DND-41 (cell line): ENCODE measurements at regions not wholly inside any gene's neighbourhood (a gene's known extent, or its start where the extent isn't known, plus 50 kb on each side); places are given as distances from the start of the nearest gene placed in this dataset.

ENCODE experiments used
- ATAC-seq: fragments of 200-7000 bp; cut with Tn5 transposase; 3 replicates; pipeline ENCODE4 v1.9.1; 2021; ENCODE audit warnings: low read depth; ENCODE audit not compliant: insufficient read depth
- DNase-seq: peaks from one replicate; pipeline ENCODE4 v3.0.0-alpha.2; 2020
- H2AFZ ChIP-seq: 2 replicates; pipeline ENCODE4 v1.6.0; 2012; ENCODE audit warnings: low read depth, low read length
- H3K27ac ChIP-seq: 2 replicates; pipeline ENCODE4 v1.5.1; 2012; ENCODE audit warnings: low read length, inconsistent platforms
- H3K27me3 ChIP-seq: fragments of 200-600 bp; sonication (generic); 2 replicates; pipeline ENCODE4 v1.6.0; 2012; ENCODE audit warnings: low read length, mild to moderate bottlenecking, inconsistent platforms; ENCODE audit not compliant: insufficient read depth, poor library complexity
- H3K36me3 ChIP-seq: 2 replicates; pipeline ENCODE4 v1.5.1; 2012; ENCODE audit warnings: low read length, inconsistent platforms; ENCODE audit not compliant: insufficient read depth
- H3K4me1 ChIP-seq: 2 replicates; pipeline ENCODE4 v1.5.1; 2012; ENCODE audit warnings: mild to moderate bottlenecking, low read length; ENCODE audit not compliant: insufficient read depth
- H3K4me2 ChIP-seq: 2 replicates; pipeline ENCODE4 v1.6.0; 2012; ENCODE audit warnings: mild to moderate bottlenecking, moderate library complexity, low read length, inconsistent platforms; ENCODE audit not compliant: insufficient read depth
- H3K4me3 ChIP-seq, 2 experiments: fragments of 200-600 bp in 1 of 2; shearing (Covaris generic) in 1 of 2; 2 replicates each; pipeline ENCODE4 v1.5.1; 2012 to 2016; ENCODE audit warnings: inconsistent platforms in 2 of 2, low read length in 2 of 2, mild to moderate bottlenecking in 2 of 2, low read depth in 1 of 2, moderate library complexity in 1 of 2
- H3K79me2 ChIP-seq: 2 replicates; pipeline ENCODE4 v1.6.0; 2012; ENCODE audit warnings: low read length, inconsistent platforms; ENCODE audit not compliant: insufficient read depth
- H3K9ac ChIP-seq: 2 replicates; pipeline ENCODE4 v1.6.0; 2012; ENCODE audit warnings: low read depth, mild to moderate bottlenecking, inconsistent platforms, low read length, moderate library complexity
- H3K9me3 ChIP-seq: 2 replicates; pipeline ENCODE4 v1.5.1; 2012; ENCODE audit warnings: low read length, moderate library complexity, mild to moderate bottlenecking, inconsistent platforms; ENCODE audit not compliant: insufficient read depth, severe bottlenecking
- H4K20me1 ChIP-seq: 2 replicates; pipeline ENCODE4 v1.6.0; 2012; ENCODE audit warnings: low read length; ENCODE audit not compliant: insufficient read depth
- EZH2 ChIP-seq: IDR thresholded peaks from 3 replicates; pipeline ENCODE4 v1.6.1; 2012; ENCODE audit warnings: borderline replicate concordance, low read depth, mild to moderate bottlenecking, moderate library complexity, low read length, inconsistent platforms; ENCODE audit not compliant: severe bottlenecking
- TF ChIP-seq, protein P1 (sequence below): IDR thresholded peaks from 2 replicates; pipeline ENCODE4 v1.5.1; 2012; ENCODE audit warnings: borderline replicate concordance, low read length, moderate library complexity, mild to moderate bottlenecking; ENCODE audit not compliant: poor library complexity, severe bottlenecking; ENCODE audit errors: extremely low read depth

DNA sequence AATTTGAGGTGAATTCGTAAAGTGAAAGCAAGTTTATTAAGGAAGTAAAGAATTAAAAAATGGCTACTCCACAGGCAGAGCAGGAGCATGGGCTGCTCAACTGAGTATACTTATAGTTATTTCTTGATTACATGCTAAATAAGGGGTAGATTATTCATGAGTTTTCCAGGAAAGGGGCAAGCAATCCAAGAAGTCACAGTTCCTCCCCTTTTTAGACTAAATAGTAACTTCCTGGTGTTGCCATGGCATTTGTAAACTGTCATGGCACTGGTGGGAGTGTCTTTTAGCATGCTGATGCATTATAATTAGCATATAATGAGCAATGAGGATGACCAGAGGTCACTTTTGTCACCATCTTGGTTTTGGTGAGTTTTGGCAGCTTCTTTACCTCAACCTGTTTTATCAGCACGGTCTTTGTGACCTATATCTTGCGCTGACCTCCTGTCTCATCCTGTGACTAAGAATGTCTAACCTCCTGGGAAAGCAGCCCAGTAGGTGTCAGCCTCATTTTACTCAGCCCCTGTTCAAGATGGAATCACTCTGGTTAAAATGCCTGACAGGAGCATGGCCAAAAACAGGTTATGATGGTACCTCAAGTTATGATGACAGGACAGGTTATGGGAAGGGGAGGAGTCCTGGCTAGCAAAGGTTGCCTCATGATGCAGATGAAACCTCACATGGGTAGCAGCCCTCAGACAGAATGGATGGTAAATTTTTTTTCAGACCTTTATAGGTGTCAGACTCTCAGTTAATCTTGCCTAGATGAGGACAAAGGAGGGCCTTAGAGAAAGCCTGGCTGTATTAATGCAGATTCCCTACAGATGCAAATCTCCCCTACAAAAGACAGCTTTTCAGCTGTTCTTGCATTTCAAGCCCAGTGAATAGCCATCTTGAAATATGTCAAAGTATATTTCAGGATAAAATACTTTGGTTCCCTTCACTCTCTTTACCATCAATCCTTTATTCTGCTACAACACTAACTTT, 49.7 kb downstream of the SIPA1L2 start:
- Histone ChIP-seq H3K4me2 (peak overlapping the region; percentile 77), H3K36me3 (no peaks in the 10 kb centered on the region), H2AFZ (peak overlapping the region; percentile 58), H4K20me1 (no peaks in the 10 kb centered on the region), H3K4me3 (peak overlapping the region in 1 of 2 experiments; percentile 50; a peak in 2 of 4 replicates), H3K9me3 (no peaks in the 10 kb centered on the region), H3K79me2 (peaks cover 21% of the 10 kb centered on the region), H3K4me1 (peaks cover 57% of the 10 kb centered on the region), H3K27me3 (no peaks in the 10 kb centered on the region), H3K9ac (peak overlapping the region; percentile 58), H3K27ac (peak overlapping the region; percentile 92)
- ATAC-seq (no peak), DNase-seq (no peak)
- TF ChIP-seq, protein P1, sequence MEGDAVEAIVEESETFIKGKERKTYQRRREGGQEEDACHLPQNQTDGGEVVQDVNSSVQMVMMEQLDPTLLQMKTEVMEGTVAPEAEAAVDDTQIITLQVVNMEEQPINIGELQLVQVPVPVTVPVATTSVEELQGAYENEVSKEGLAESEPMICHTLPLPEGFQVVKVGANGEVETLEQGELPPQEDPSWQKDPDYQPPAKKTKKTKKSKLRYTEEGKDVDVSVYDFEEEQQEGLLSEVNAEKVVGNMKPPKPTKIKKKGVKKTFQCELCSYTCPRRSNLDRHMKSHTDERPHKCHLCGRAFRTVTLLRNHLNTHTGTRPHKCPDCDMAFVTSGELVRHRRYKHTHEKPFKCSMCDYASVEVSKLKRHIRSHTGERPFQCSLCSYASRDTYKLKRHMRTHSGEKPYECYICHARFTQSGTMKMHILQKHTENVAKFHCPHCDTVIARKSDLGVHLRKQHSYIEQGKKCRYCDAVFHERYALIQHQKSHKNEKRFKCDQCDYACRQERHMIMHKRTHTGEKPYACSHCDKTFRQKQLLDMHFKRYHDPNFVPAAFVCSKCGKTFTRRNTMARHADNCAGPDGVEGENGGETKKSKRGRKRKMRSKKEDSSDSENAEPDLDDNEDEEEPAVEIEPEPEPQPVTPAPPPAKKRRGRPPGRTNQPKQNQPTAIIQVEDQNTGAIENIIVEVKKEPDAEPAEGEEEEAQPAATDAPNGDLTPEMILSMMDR: no peak
- no peak for TF ChIP-seq EZH2

DNA sequence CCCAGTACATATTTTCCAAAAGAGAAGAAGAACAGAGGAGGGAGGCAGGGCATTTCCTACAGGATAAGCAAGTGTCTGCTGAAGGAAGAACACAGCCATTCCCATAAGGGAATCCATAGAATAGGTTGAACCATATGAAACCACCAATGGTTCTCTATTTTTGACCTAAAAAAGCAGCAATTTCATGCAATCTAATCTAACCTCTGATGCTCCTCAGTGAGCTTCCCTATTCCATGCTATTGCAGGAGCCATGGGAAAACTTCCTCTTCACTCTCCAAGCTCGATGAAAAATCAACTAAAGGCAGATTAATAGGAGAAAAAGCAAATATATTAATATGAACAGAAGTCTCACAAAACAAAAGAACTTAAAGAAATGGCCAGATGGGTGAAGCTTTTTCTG, 50.5 kb downstream of the SIPA1L2 start:
- Histone ChIP-seq H3K4me2 (peak overlapping the region; percentile 77), H3K27ac (peak overlapping the region; percentile 92), H3K4me1 (peaks cover 64% of the 10 kb centered on the region), H3K36me3 (no peaks in the 10 kb centered on the region), H3K4me3 (peak overlapping the region in 1 of 2 experiments; percentile 50; a peak in 2 of 4 replicates), H4K20me1 (no peaks in the 10 kb centered on the region), H3K9ac (peak overlapping the region; percentile 58), H3K9me3 (no peaks in the 10 kb centered on the region), H3K27me3 (no peaks in the 10 kb centered on the region), H3K79me2 (peaks cover 25% of the 10 kb centered on the region), H2AFZ (peak overlapping the region; percentile 58)
- TF ChIP-seq EZH2: no peak
- TF ChIP-seq, protein P1: no peak
- DNase-seq: no peak
- no peak for ATAC-seq

DNA sequence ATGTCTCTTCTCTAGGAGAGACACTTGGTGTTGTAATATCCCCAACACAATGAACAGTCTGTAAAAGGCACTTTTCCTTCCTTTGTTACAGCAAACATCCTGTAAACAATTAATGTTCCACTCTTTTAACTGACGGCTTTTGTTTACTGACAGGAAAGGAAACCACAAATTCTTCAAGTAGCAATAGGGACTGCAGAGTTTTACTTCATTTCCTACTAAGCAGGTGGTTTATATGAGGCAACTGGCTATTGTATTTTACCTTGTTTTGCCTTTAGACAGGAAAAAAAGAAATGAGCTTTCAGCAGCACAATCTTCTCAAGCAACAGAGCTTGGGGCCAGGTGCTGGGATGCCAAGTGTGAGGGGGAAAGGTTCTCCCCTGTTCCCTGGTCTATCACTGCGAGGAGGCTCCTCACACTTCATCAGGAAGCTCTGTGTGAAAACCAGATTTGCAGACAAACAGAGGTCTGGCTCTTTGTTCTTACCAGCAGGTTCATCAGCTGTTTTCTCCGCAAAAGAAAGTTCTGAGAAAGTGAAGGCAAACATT, 51.2 kb downstream of the SIPA1L2 start:
- H3K4me1 ChIP-seq: peaks cover 64% of the 10 kb centered on the region
- ATAC-seq: peak; percentile 80
- peak overlapping the region; percentile 92 for H3K27ac ChIP-seq

More for the DNA sequence above, 51.2 kb downstream of the SIPA1L2 start:
- Histone ChIP-seq H3K9ac (peak overlapping the region; percentile 58), H3K79me2 (peaks cover 25% of the 10 kb centered on the region), H3K4me2 (peak overlapping the region; percentile 77), H3K9me3 (no peaks in the 10 kb centered on the region), H4K20me1 (no peaks in the 10 kb centered on the region), H3K36me3 (no peaks in the 10 kb centered on the region), H3K27me3 (no peaks in the 10 kb centered on the region), H2AFZ (peak overlapping the region; percentile 58), H3K4me3 (peak overlapping the region in 1 of 2 experiments; percentile 50; a peak in 2 of 4 replicates)
- DNase-seq: peak; percentile 70
- TF ChIP-seq, protein P1: no peak
- TF ChIP-seq EZH2: no peak
